Astrocyte of the spinal cord (primary cell): ENCODE measurements at regions not wholly inside any gene's neighbourhood (a gene's known extent, or its start where the extent isn't known, plus 50 kb on each side); places are given as distances from the start of the nearest gene placed in this dataset.

Source experiments
- DNase-seq: peaks from one replicate; pipeline ENCODE4 v3.0.0; 2011; ENCODE audit warnings: low read depth, low spot score
- H3K4me3 ChIP-seq: 2 replicates; pipeline ENCODE4 v1.5.1; 2011; ENCODE audit warnings: low read depth, mild to moderate bottlenecking, low read length, moderate library complexity
- in situ Hi-C: cut with HindIII; loops from 2 replicates; pipeline ENCODE4 v1.10.0; 2017; ENCODE audit warnings: low sequenced_read_pairs
- TF ChIP-seq, protein P1 (sequence below): IDR thresholded peaks from 2 replicates; pipeline ENCODE4 v1.5.1; 2012; ENCODE audit warnings: low read depth, mild to moderate bottlenecking, low read length, inconsistent platforms

DNA sequence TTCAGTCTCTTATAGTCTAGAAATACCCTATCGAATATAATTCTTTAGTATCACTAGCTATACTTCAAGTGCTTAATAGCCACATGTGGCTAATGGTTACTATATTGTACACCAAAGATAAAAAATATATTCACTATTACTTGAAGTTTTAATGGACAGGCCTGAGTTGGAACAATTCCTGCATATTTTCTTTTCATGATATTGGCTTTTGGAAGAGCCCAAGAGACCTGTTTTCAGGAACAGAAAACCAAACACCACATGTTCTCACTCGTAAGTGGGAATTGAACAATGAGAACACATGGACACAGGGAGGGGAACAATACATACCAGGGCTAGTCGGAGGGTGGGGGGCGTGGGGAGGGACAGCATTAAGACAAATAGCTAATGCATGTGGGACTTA, 334.4 kb upstream of the TRIB2 start:
- in situ Hi-C loops, result no loop called here
- no peak for DNase-seq
- H3K4me3 ChIP-seq, result no peak overlapping the region
- TF ChIP-seq, protein P1, sequence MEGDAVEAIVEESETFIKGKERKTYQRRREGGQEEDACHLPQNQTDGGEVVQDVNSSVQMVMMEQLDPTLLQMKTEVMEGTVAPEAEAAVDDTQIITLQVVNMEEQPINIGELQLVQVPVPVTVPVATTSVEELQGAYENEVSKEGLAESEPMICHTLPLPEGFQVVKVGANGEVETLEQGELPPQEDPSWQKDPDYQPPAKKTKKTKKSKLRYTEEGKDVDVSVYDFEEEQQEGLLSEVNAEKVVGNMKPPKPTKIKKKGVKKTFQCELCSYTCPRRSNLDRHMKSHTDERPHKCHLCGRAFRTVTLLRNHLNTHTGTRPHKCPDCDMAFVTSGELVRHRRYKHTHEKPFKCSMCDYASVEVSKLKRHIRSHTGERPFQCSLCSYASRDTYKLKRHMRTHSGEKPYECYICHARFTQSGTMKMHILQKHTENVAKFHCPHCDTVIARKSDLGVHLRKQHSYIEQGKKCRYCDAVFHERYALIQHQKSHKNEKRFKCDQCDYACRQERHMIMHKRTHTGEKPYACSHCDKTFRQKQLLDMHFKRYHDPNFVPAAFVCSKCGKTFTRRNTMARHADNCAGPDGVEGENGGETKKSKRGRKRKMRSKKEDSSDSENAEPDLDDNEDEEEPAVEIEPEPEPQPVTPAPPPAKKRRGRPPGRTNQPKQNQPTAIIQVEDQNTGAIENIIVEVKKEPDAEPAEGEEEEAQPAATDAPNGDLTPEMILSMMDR, result no peak

DNA sequence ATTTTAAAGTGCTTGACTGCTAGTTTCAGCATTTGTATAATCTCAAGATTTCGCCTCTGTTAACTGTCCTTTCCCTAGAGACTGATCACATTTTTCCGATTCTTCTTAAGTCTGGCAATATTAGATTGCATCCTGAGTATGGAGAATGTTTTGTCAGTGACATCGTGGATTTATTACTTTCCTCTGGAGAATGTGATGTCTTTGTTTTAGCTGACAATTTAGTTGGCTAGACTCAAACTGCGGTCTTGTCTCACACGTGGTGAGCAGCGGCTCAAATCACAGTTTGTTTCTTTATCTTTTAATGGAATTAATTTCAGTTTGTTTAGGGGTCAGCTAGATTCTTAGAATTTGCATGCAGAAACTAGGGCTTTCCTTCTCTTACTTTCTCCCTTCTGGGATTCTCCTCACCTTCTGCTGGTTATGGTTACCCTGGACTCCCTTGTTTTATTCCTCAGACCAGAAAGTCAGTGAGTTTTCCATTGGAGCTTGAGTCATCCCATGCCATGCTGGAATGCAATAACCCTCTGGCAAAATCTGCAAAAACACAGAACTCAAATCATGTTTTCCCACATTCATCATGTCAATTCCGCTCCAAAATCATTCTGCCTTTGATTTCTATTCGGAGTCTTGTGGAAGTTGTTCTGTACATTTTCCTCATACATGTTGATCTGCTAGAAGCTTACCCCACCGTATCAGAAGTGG, 327.2 kb upstream of the TRIB2 start:
- TF ChIP-seq, protein P1, result no peak
- no peak for DNase-seq
- in situ Hi-C loops, result no loop called here
- no peak overlapping the region for H3K4me3 ChIP-seq

DNA sequence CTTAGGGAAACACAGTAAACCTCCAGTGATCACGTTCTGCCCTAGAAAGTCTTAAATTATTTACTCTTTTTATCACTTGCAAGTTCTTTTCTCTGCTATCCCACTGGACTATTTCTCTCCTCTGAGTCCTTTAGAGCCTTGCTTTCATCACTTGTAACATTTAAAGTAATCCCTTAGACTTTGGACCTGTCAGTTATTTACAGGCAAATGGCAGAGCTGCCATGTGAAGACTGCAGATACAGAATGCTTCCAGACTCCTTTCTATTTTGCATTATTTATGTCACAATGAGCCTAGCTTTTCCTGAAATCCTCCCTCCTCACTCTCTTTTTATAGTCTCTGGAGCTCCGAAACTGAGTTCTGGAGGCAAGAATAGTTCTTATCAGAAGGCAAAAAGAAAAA, 325.6 kb upstream of the TRIB2 start:
- TF ChIP-seq, protein P1, result no peak
- in situ Hi-C loops, result no loop called here
- H3K4me3 ChIP-seq, result no peak overlapping the region
- DNase-seq, result no peak

DNA sequence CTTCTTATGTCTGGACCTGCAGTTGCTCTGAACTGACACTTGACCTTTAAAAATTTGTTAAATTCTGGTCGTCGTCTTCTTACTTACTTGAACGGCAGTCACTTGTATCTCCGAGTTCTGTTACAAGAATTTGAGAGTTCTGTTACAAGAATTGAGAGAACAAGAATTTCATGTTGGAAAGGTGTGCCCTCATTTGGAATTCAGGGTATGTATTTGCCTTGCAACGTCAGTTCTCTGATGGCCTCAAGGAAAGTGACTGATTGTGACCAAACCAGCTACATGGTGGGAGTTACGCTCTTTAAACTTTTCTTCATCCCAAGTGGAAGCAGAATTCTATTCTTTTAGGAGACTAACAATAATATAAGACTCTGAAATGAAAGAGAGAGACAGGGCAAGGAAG, 320.0 kb upstream of the TRIB2 start:
- in situ Hi-C loops, result no loop called here
- TF ChIP-seq, protein P1, result no peak
- no peak overlapping the region for H3K4me3 ChIP-seq
- DNase-seq, result no peak

DNA sequence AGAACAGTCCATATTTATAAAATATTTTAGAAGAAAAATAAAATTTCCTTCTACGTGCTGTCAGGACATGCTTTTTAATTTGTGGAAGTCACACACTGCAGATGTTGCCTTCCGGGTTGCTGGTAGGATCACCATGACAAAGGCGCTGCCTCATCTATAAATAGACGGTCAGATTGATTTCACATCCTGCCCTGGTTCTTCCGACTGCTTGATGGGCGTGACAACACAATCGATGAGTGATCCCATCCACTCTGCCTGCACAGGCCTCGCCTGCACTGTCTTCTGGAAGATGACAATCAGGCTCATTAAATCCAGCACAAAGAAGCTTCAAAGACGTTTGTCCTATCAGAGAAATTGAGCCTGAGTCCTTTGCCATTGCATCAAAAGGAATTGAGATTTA, 318.9 kb upstream of the TRIB2 start:
- H3K4me3 ChIP-seq, result no peak overlapping the region
- DNase-seq, result no peak
- in situ Hi-C loops, result no loop called here
- TF ChIP-seq, protein P1, result no peak

DNA sequence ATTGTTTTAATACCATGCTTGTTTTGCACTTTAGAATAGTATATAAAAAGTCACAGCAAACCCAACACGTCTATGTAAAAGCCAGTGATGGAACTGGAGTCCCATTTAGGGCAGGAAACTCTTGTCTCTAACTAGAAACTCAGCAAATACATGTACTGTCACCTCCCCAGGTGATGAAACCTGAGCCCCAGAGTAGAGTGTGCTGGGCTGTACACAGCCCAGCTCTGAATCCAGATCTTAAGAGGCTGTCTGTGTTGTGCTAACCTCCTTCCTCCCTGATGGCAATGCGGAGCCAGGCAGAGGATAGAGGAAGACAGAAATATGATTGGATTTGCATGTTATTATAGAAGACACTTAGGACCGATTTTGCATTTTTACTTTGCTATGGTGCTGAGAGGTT, 317.5 kb upstream of the TRIB2 start:
- DNase-seq, result no peak
- no peak overlapping the region for H3K4me3 ChIP-seq
- in situ Hi-C loops, result no loop called here
- TF ChIP-seq, protein P1, result no peak
